Left ventricle myocardium inferior (tissue), 1 donor: ENCODE measurements at regions not wholly inside any gene's neighbourhood (a gene's known extent, or its start where the extent isn't known, plus 50 kb on each side); places are given as distances from the start of the nearest gene placed in this dataset.

Experiments used
- DNase-seq: peaks from one replicate; pipeline ENCODE4 v3.0.0-alpha.2; 2020
- H3K27ac ChIP-seq: fragments of 200-600 bp; replicated peaks from 2 replicates; pipeline ENCODE4 v1.8.0; 2021
- H3K27me3 ChIP-seq: fragments of 200-600 bp; 2 replicates; pipeline ENCODE4 v1.8.0; 2021; ENCODE audit warnings: low read depth
- H3K36me3 ChIP-seq: fragments of 200-600 bp; 2 replicates; pipeline ENCODE4 v1.8.0; 2021
- H3K4me1 ChIP-seq: fragments of 200-600 bp; 2 replicates; pipeline ENCODE4 v1.8.0; 2021
- H3K4me3 ChIP-seq: fragments of 200-600 bp; 2 replicates; pipeline ENCODE4 v1.8.0; 2021; ENCODE audit warnings: mild to moderate bottlenecking, moderate library complexity
- H3K9me3 ChIP-seq: fragments of 200-600 bp; replicated peaks from 2 replicates; pipeline ENCODE4 v1.8.0; 2021
- intact Hi-C: fragments of 100-400 bp; cut with micrococcal nuclease; formaldehyde crosslinking; loops from one replicate; pipeline ENCODE4 v1.11.0; 2022
- TF ChIP-seq, protein P1 (sequence below): fragments of 200-600 bp; IDR thresholded peaks from 2 replicates; pipeline ENCODE4 v1.8.0; 2021; ENCODE audit warnings: antibody characterized with exemption, mild to moderate bottlenecking, borderline replicate concordance
- donor health status: DM: no; HTN: yes; CAD: no; lungs with severe emphysema.

- H3K27me3 ChIP-seq: no peaks in the 10 kb centered on the region
- H3K4me1 ChIP-seq: peaks cover 29% of the 10 kb centered on the region
- intact Hi-C loops: no loop called here
- TF ChIP-seq, protein P1, sequence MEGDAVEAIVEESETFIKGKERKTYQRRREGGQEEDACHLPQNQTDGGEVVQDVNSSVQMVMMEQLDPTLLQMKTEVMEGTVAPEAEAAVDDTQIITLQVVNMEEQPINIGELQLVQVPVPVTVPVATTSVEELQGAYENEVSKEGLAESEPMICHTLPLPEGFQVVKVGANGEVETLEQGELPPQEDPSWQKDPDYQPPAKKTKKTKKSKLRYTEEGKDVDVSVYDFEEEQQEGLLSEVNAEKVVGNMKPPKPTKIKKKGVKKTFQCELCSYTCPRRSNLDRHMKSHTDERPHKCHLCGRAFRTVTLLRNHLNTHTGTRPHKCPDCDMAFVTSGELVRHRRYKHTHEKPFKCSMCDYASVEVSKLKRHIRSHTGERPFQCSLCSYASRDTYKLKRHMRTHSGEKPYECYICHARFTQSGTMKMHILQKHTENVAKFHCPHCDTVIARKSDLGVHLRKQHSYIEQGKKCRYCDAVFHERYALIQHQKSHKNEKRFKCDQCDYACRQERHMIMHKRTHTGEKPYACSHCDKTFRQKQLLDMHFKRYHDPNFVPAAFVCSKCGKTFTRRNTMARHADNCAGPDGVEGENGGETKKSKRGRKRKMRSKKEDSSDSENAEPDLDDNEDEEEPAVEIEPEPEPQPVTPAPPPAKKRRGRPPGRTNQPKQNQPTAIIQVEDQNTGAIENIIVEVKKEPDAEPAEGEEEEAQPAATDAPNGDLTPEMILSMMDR: no peak
- peak overlapping the region; percentile 8 for H3K27ac ChIP-seq
- no peak for DNase-seq
- no peaks in the 10 kb centered on the region for H3K36me3 ChIP-seq
- H3K4me3 ChIP-seq: no peak overlapping the region
- H3K9me3 ChIP-seq: no peaks in the 10 kb centered on the region
Observed at GRCh38 chr2:19810148-19810547, 91.6 kb downstream of the TTC32 start.

GRCh38 chr2:19809206-19809605, 92.6 kb downstream of the TTC32 start:
- Histone ChIP-seq H3K9me3 (no peaks in the 10 kb centered on the region), H3K36me3 (no peaks in the 10 kb centered on the region), H3K4me3 (no peak overlapping the region), H3K27me3 (no peaks in the 10 kb centered on the region), H3K27ac (no peak overlapping the region), H3K4me1 (peaks cover 29% of the 10 kb centered on the region)
- intact Hi-C loops: no loop called here
- no peak for DNase-seq
- TF ChIP-seq, protein P1: no peak

- TF ChIP-seq, protein P1: no peak
- no peaks in the 10 kb centered on the region for H3K9me3 ChIP-seq
- H3K4me1 ChIP-seq: peaks cover 29% of the 10 kb centered on the region
- H3K36me3 ChIP-seq: no peaks in the 10 kb centered on the region
- intact Hi-C loops: no loop called here
- H3K27ac ChIP-seq: no peak overlapping the region
- no peak overlapping the region for H3K4me3 ChIP-seq
- DNase-seq: no peak
- H3K27me3 ChIP-seq: no peaks in the 10 kb centered on the region
Observed at GRCh38 chr2:19807866-19808265, 93.9 kb downstream of the TTC32 start.

- H3K27me3 ChIP-seq: no peaks in the 10 kb centered on the region
- intact Hi-C loops: no loop called here
- no peaks in the 10 kb centered on the region for H3K9me3 ChIP-seq
- TF ChIP-seq, protein P1: no peak
- H3K4me1 ChIP-seq: peaks cover 33% of the 10 kb centered on the region
- H3K27ac ChIP-seq: no peak overlapping the region
- H3K36me3 ChIP-seq: no peaks in the 10 kb centered on the region
- no peak for DNase-seq
- no peak overlapping the region for H3K4me3 ChIP-seq
Observed at GRCh38 chr2:19807346-19807745, 94.4 kb downstream of the TTC32 start.

DNA sequence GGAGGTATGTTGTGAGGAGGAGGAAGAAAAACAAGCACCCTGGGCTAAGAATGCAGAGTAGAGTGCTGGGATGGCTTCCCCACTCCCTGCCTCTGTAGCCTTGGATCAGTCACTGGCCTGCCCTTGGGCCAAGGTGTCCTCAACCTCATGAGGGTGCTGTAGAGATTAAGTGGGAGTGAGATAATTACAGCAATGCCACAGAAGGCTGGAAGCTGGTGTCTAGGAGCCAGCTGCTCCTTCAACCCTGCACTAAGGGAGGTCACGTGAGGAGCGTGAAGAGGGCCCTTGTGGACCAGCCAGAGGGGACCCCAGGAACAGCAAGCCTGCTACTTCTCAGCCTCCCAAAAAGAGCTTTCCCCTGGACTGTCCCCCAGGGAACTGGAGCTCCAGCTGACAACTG, 95.2 kb downstream of the TTC32 start:
- H3K27ac ChIP-seq: no peak overlapping the region
- no peak overlapping the region for H3K4me3 ChIP-seq
- DNase-seq: no peak
- H3K9me3 ChIP-seq: no peaks in the 10 kb centered on the region
- intact Hi-C loops: no loop called here
- H3K4me1 ChIP-seq: peaks cover 37% of the 10 kb centered on the region
- TF ChIP-seq, protein P1: no peak
- no peaks in the 10 kb centered on the region for H3K36me3 ChIP-seq
- H3K27me3 ChIP-seq: no peaks in the 10 kb centered on the region

DNA sequence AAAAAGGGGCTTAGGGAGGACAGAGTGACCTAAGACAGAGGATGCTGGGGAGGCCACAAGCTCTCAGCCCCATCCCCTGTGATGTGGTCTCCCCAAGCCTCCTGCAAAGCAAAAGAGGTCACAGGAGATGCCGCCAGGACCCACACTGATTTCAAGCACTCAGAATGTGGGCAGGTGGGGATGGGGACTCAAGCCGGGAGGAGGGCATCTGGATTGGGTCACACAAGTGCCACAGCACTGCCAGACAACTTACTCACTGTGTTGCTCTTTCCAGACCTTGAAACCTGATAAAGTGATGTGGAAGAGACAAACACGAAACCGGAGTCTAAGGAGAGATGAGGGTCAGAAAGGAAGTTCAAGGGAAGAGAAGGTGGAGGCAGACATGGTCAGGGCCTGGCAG, 95.7 kb downstream of the TTC32 start:
- Histone ChIP-seq H3K4me3 (no peak overlapping the region), H3K27ac (no peak overlapping the region), H3K27me3 (no peaks in the 10 kb centered on the region), H3K36me3 (no peaks in the 10 kb centered on the region), H3K4me1 (peaks cover 38% of the 10 kb centered on the region), H3K9me3 (no peaks in the 10 kb centered on the region)
- no peak for DNase-seq
- TF ChIP-seq, protein P1: no peak
- intact Hi-C loops: no loop called here
